ENCODE measurements at regions not wholly inside any gene's neighbourhood (a gene's known extent, or its start where the extent isn't known, plus 50 kb on each side); places are given as distances from the start of the nearest gene placed in this dataset.

- no peaks in the 10 kb centered on the region for H3K27me3 ChIP-seq
- H3K27ac ChIP-seq = no peak overlapping the region
- H3K9me3 ChIP-seq (ENCODE audit: low read depth) = no peaks in the 10 kb centered on the region
- no peak overlapping the region for H3K4me3 ChIP-seq
- no peaks in the 10 kb centered on the region for H3K36me3 ChIP-seq
- no peak for DNase-seq (ENCODE audit: low read depth in 1 of 2, low spot score in 1 of 2)
- TF ChIP-seq CTCF (IDR thresholded peaks at IDR 0.05; ENCODE audit: low read depth, low read length) = no peak
- peaks cover 6% of the 10 kb centered on the region for H3K4me1 ChIP-seq (ENCODE audit: low read depth)
Measured at GRCh38 chr15:73001840-73002239, 50.4 kb upstream of the NEO1 start.

- no peak for DNase-seq (ENCODE audit: low read depth in 1 of 2, low spot score in 1 of 2)
- H3K27ac ChIP-seq = no peak overlapping the region
- TF ChIP-seq CTCF (IDR thresholded peaks at IDR 0.05; ENCODE audit: low read depth, low read length) = no peak
- peaks cover 6% of the 10 kb centered on the region for H3K4me1 ChIP-seq (ENCODE audit: low read depth)
- H3K27me3 ChIP-seq = no peaks in the 10 kb centered on the region
- no peaks in the 10 kb centered on the region for H3K9me3 ChIP-seq (ENCODE audit: low read depth)
- no peak overlapping the region for H3K4me3 ChIP-seq
- H3K36me3 ChIP-seq = no peaks in the 10 kb centered on the region
Measured at GRCh38 chr15:73000293-73000692, 52.0 kb upstream of the NEO1 start.

GRCh38 chr15:72999586-72999985 is 52.7 kb upstream of the NEO1 start:
- Histone ChIP-seq H3K27me3 (no peaks in the 10 kb centered on the region), H3K36me3 (no peaks in the 10 kb centered on the region), H3K9me3 (ENCODE audit: low read depth) (no peaks in the 10 kb centered on the region), H3K27ac (no peak overlapping the region), H3K4me1 (ENCODE audit: low read depth) (peaks cover 8% of the 10 kb centered on the region), H3K4me3 (no peak overlapping the region)
- no peak for DNase-seq (ENCODE audit: low read depth in 1 of 2, low spot score in 1 of 2)
- no peak for TF ChIP-seq CTCF (IDR thresholded peaks at IDR 0.05; ENCODE audit: low read depth, low read length)

- Histone ChIP-seq H3K4me3 (no peak overlapping the region), H3K4me1 (ENCODE audit: low read depth) (peaks cover 9% of the 10 kb centered on the region), H3K9me3 (ENCODE audit: low read depth) (no peaks in the 10 kb centered on the region), H3K36me3 (no peaks in the 10 kb centered on the region), H3K27me3 (no peaks in the 10 kb centered on the region), H3K27ac (no peak overlapping the region)
- TF ChIP-seq CTCF (IDR thresholded peaks at IDR 0.05; ENCODE audit: low read depth, low read length) = no peak
- no peak for DNase-seq (ENCODE audit: low read depth in 1 of 2, low spot score in 1 of 2)
Measured at GRCh38 chr15:72998681-72999466, 53.4 kb upstream of the NEO1 start.

- Histone ChIP-seq H3K4me1 (ENCODE audit: low read depth) (peaks cover 9% of the 10 kb centered on the region), H3K27ac (no peak overlapping the region), H3K36me3 (no peaks in the 10 kb centered on the region), H3K9me3 (ENCODE audit: low read depth) (no peaks in the 10 kb centered on the region), H3K27me3 (no peaks in the 10 kb centered on the region), H3K4me3 (no peak overlapping the region)
- no peak for TF ChIP-seq CTCF (IDR thresholded peaks at IDR 0.05; ENCODE audit: low read depth, low read length)
- DNase-seq (ENCODE audit: low read depth in 1 of 2, low spot score in 1 of 2) = no peak
Measured at GRCh38 chr15:72998226-72998625, 54.0 kb upstream of the NEO1 start.
